GM12878 (cell line): ENCODE measurements at regions not wholly inside any gene's neighbourhood (a gene's known extent, or its start where the extent isn't known, plus 50 kb on each side); places are given as distances from the start of the nearest gene placed in this dataset.

Experiments used
- ATAC-seq: fragments of 200-7000 bp; cut with Tn5 transposase; 3 replicates; pipeline ENCODE4 v1.9.1; 2020; ENCODE audit warnings: mild to moderate bottlenecking, moderate library complexity
- BruUV-seq: library from RNA; stranded (reverse); fragments of 400-500 nt; replicated peaks from 2 replicates; lab custom pipeline; 2021; lab: Mats Ljungman, UMichigan
- CTCF ChIA-PET: fragments of 300-600 bp; sonication (Branson Sonifier 250); formaldehyde crosslinking; extraction: SDS; loops from one replicate; lab custom pipeline; 2021; ENCODE audit warnings: inconsistent platforms; lab: Yijun Ruan, JAX
- POLR2A ChIA-PET: fragments of 350-600 bp; formaldehyde crosslinking; extraction: SDS; loops from one replicate; lab custom pipeline; 2021; ENCODE audit warnings: inconsistent platforms; lab: Charles Lee
- RAD21 ChIA-PET: fragments of 300-600 bp; sonication (Branson Sonifier 250); formaldehyde crosslinking; loops from one replicate; lab custom pipeline; 2023; ENCODE audit warnings: antibody characterized with exemption; ENCODE audit not compliant: unreplicated experiment; lab: Charles Lee
- SMC1A ChIA-PET: fragments of 300-600 bp; sonication (Branson Sonifier 250); formaldehyde crosslinking; loops from one replicate; lab custom pipeline; 2023; ENCODE audit not compliant: unreplicated experiment, uncharacterized antibody; lab: Charles Lee
- DNase-seq: peaks from one replicate; pipeline ENCODE4 v3.0.0-alpha.2; 2011; ENCODE audit warnings: low read depth, low spot score
- FAIRE-seq: peaks from 3 replicates; lab custom pipeline; 2011; peaks lifted over from hg19 to GRCh38; lab: Jason Lieb, UNC
- H2AFZ ChIP-seq: 2 replicates; pipeline ENCODE4 v1.6.0; 2011; ENCODE audit warnings: low read depth, low read length, control low read depth; ENCODE audit not compliant: control insufficient read depth
- H3K27ac ChIP-seq: 2 replicates; pipeline ENCODE4 v1.5.1; 2011; ENCODE audit warnings: control low read depth; ENCODE audit not compliant: control insufficient read depth, insufficient read depth
- H3K27me3 ChIP-seq, 2 experiments: replicated peaks in 1 of 2; 2 replicates each; pipeline versions ENCODE4 v1.6.0 to v1.6.1; 2011; ENCODE audit warnings: low read length in 1 of 2; ENCODE audit not compliant: control insufficient read depth in 2 of 2, insufficient read depth in 2 of 2
- H3K36me3 ChIP-seq, 2 experiments: 2 replicates each; pipeline ENCODE4 v1.5.1; 2011; ENCODE audit warnings: low read length in 1 of 2; ENCODE audit not compliant: control insufficient read depth in 2 of 2, insufficient read depth in 2 of 2
- H3K4me1 ChIP-seq: 2 replicates; pipeline ENCODE4 v1.6.1; 2011; ENCODE audit warnings: mild to moderate bottlenecking, low read length, moderate library complexity, mixed read lengths; ENCODE audit not compliant: control insufficient read depth, insufficient read depth
- H3K4me2 ChIP-seq: 2 replicates; pipeline ENCODE4 v1.6.0; 2011; ENCODE audit warnings: control low read depth; ENCODE audit not compliant: control insufficient read depth, insufficient read depth
- H3K4me3 ChIP-seq: fragments of 200-600 bp; sonication (generic); 2 replicates; pipeline ENCODE4 v1.5.1; 2016
- H3K79me2 ChIP-seq: 2 replicates; pipeline ENCODE4 v1.6.0; 2011; ENCODE audit warnings: low read length; ENCODE audit not compliant: control insufficient read depth, insufficient read depth
- H3K9ac ChIP-seq: 2 replicates; pipeline ENCODE4 v1.8.0; 2011; ENCODE audit warnings: low read length, control low read depth, mixed read lengths; ENCODE audit not compliant: control insufficient read depth, insufficient read depth
- H3K9me3 ChIP-seq: replicated peaks from 3 replicates; pipeline ENCODE4 v1.5.1; 2011; ENCODE audit warnings: mild to moderate bottlenecking, low read length; ENCODE audit not compliant: control insufficient read depth, insufficient read depth
- H4K20me1 ChIP-seq: 2 replicates; pipeline ENCODE4 v1.6.0; 2011; ENCODE audit not compliant: control insufficient read depth, insufficient read depth
- BHLHE40 ChIP-seq, 2 experiments: fragments of 450-650 bp in 1 of 2; IDR thresholded peaks; 2 replicates each; pipeline ENCODE4 v1.6.1; 2011 to 2017; ENCODE audit warnings: low read depth in 2 of 2, borderline replicate concordance in 1 of 2, improper control_type of control experiment in 1 of 2, low read length in 1 of 2, mild to moderate bottlenecking in 1 of 2
- CBFB ChIP-seq: IDR thresholded peaks from 2 replicates; pipeline ENCODE4 v1.6.1; 2016; ENCODE audit warnings: antibody characterized with exemption, low read depth
- CBX5 ChIP-seq: sonication (generic); IDR thresholded peaks from 2 replicates; pipeline ENCODE4 v1.6.1; 2016; ENCODE audit warnings: low read depth, moderate library complexity, mild to moderate bottlenecking, inconsistent platforms
- CHD2 ChIP-seq: IDR thresholded peaks from 2 replicates; pipeline ENCODE4 v1.6.1; 2011; ENCODE audit warnings: low read depth, low read length, improper control_type of control experiment, borderline replicate concordance
- FOS ChIP-seq: IDR thresholded peaks from 3 replicates; pipeline ENCODE4 v1.6.1; 2011; ENCODE audit warnings: borderline replicate concordance; ENCODE audit not compliant: insufficient read length; ENCODE audit errors: extremely low read depth
- GABPA ChIP-seq: IDR thresholded peaks from 2 replicates; pipeline ENCODE4 v1.6.1; 2014; ENCODE audit warnings: antibody characterized with exemption, low read depth, mild to moderate bottlenecking, inconsistent platforms
- IKZF2 ChIP-seq, 2 experiments: fragments of 450-650 bp; IDR thresholded peaks; 2 replicates each; pipeline ENCODE4 v1.6.1; 2017; ENCODE audit warnings: mild to moderate bottlenecking in 2 of 2, moderate library complexity in 2 of 2
- LARP7 ChIP-seq: fragments of 450-650 bp; IDR thresholded peaks from 2 replicates; pipeline ENCODE4 v1.6.1; 2017; ENCODE audit warnings: mild to moderate bottlenecking
- NFYA ChIP-seq: IDR thresholded peaks from 2 replicates; pipeline ENCODE4 v1.6.1; 2011; ENCODE audit warnings: low read depth, mild to moderate bottlenecking, low read length, improper control_type of control experiment, borderline replicate concordance
- NFYB ChIP-seq: IDR thresholded peaks from 2 replicates; pipeline ENCODE4 v1.6.1; 2011; ENCODE audit warnings: low read depth, mild to moderate bottlenecking, low read length, improper control_type of control experiment, moderate library complexity; ENCODE audit not compliant: insufficient read depth
- PAX8 ChIP-seq: fragments of 450-650 bp; IDR thresholded peaks from 2 replicates; pipeline ENCODE4 v1.6.1; 2017; ENCODE audit warnings: mild to moderate bottlenecking, moderate library complexity
- RAD51 ChIP-seq: fragments of 450-650 bp; IDR thresholded peaks from 2 replicates; pipeline ENCODE4 v1.6.1; 2016; ENCODE audit warnings: moderate library complexity, mild to moderate bottlenecking, inconsistent platforms
- SREBF2 ChIP-seq: IDR thresholded peaks from 2 replicates; pipeline ENCODE4 v1.6.1; 2012; ENCODE audit warnings: mild to moderate bottlenecking, low read length
- TCF12 ChIP-seq: IDR thresholded peaks from 2 replicates; pipeline ENCODE4 v1.6.1; 2011; ENCODE audit warnings: low read depth, mild to moderate bottlenecking, low read length
- TCF7 ChIP-seq: IDR thresholded peaks from 2 replicates; pipeline ENCODE4 v1.6.1; 2014; ENCODE audit warnings: antibody characterized with exemption, borderline replicate concordance
- WGBS: methylation state at CpG from one replicate; pipeline ENCODE4 v1.1.6; 2016; ENCODE audit warnings: low lambda C conversion rate; ENCODE audit not compliant: insufficient replicate concordance, insufficient coverage; ENCODE audit errors: missing lambda C conversion rate; 5-methylcytosine and 5-hydroxymethylcytosine counted together
- in situ Hi-C: fragments of 300-500 bp; cut with MboI; formaldehyde crosslinking; loops from 9 replicates; pipeline ENCODE4 v1.14.3; 2018; ENCODE audit warnings: mixed read lengths
- intact Hi-C: fragments of 100-400 bp; cut with micrococcal nuclease; formaldehyde crosslinking; loops from one replicate; pipeline ENCODE4 v1.14.2; 2022; ENCODE audit not compliant: unreplicated experiment
- TF ChIP-seq, protein P1 (sequence below): fragments of 450-650 bp; IDR thresholded peaks from 2 replicates; pipeline ENCODE4 v1.6.1; 2017; ENCODE audit warnings: mild to moderate bottlenecking
- TF ChIP-seq, protein P2 (sequence below): fragments of 450-650 bp; IDR thresholded peaks from 2 replicates; pipeline ENCODE4 v1.6.1; 2016; ENCODE audit warnings: mild to moderate bottlenecking, moderate library complexity, borderline replicate concordance
- TF ChIP-seq, protein P3 (sequence below): IDR thresholded peaks from 2 replicates; pipeline ENCODE4 v1.6.1; 2011; ENCODE audit warnings: borderline replicate concordance, low read depth, mild to moderate bottlenecking, moderate library complexity, low read length; ENCODE audit not compliant: insufficient read depth, poor library complexity, severe bottlenecking
- TF ChIP-seq, protein P4 (sequence below): fragments of 450-650 bp; IDR thresholded peaks from 2 replicates; pipeline ENCODE4 v1.6.1; 2016; ENCODE audit warnings: mild to moderate bottlenecking

DNA sequence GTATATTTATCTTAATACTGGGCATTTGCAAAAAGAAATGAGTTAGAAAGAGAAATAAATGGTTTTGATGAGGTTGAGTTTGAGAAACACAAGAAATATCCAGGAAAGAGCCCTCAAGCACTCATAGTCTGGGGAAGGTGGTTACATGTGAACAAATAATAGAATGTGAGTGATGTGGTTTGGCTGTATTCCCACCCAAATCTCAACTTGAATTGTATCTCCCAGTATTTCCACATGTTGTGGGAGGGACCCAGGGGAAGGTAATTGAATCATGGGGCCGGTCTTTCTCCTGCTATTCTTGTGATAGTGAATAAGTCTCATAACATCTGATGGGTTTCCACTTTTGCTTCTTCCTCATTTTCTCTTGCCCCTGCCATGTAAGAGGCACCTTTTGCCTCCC, 334.1 kb downstream of the COL12A1 start:
- POLR2A ChIA-PET = no interaction called here
- no peak overlapping the region for H3K4me2 ChIP-seq
- no peak for TF ChIP-seq NFYA
- no peak for TF ChIP-seq SREBF2
- no peak for TF ChIP-seq PAX8
- TF ChIP-seq, protein P1, sequence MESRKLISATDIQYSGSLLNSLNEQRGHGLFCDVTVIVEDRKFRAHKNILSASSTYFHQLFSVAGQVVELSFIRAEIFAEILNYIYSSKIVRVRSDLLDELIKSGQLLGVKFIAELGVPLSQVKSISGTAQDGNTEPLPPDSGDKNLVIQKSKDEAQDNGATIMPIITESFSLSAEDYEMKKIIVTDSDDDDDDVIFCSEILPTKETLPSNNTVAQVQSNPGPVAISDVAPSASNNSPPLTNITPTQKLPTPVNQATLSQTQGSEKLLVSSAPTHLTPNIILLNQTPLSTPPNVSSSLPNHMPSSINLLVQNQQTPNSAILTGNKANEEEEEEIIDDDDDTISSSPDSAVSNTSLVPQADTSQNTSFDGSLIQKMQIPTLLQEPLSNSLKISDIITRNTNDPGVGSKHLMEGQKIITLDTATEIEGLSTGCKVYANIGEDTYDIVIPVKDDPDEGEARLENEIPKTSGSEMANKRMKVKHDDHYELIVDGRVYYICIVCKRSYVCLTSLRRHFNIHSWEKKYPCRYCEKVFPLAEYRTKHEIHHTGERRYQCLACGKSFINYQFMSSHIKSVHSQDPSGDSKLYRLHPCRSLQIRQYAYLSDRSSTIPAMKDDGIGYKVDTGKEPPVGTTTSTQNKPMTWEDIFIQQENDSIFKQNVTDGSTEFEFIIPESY = no peak
- TF ChIP-seq TCF7 = no peak
- TF ChIP-seq TCF12 = no peak
- TF ChIP-seq, protein P2, sequence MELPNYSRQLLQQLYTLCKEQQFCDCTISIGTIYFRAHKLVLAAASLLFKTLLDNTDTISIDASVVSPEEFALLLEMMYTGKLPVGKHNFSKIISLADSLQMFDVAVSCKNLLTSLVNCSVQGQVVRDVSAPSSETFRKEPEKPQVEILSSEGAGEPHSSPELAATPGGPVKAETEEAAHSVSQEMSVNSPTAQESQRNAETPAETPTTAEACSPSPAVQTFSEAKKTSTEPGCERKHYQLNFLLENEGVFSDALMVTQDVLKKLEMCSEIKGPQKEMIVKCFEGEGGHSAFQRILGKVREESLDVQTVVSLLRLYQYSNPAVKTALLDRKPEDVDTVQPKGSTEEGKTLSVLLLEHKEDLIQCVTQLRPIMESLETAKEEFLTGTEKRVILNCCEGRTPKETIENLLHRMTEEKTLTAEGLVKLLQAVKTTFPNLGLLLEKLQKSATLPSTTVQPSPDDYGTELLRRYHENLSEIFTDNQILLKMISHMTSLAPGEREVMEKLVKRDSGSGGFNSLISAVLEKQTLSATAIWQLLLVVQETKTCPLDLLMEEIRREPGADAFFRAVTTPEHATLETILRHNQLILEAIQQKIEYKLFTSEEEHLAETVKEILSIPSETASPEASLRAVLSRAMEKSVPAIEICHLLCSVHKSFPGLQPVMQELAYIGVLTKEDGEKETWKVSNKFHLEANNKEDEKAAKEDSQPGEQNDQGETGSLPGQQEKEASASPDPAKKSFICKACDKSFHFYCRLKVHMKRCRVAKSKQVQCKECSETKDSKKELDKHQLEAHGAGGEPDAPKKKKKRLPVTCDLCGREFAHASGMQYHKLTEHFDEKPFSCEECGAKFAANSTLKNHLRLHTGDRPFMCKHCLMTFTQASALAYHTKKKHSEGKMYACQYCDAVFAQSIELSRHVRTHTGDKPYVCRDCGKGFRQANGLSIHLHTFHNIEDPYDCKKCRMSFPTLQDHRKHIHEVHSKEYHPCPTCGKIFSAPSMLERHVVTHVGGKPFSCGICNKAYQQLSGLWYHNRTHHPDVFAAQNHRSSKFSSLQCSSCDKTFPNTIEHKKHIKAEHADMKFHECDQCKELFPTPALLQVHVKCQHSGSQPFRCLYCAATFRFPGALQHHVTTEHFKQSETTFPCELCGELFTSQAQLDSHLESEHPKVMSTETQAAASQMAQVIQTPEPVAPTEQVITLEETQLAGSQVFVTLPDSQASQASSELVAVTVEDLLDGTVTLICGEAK = no peak
- no peak for TF ChIP-seq NFYB
- TF ChIP-seq, protein P3, sequence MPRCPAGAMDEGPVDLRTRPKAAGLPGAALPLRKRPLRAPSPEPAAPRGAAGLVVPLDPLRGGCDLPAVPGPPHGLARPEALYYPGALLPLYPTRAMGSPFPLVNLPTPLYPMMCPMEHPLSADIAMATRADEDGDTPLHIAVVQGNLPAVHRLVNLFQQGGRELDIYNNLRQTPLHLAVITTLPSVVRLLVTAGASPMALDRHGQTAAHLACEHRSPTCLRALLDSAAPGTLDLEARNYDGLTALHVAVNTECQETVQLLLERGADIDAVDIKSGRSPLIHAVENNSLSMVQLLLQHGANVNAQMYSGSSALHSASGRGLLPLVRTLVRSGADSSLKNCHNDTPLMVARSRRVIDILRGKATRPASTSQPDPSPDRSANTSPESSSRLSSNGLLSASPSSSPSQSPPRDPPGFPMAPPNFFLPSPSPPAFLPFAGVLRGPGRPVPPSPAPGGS = no peak
- TF ChIP-seq RAD51 = no peak
- no peak for TF ChIP-seq LARP7
- TF ChIP-seq, protein P4, sequence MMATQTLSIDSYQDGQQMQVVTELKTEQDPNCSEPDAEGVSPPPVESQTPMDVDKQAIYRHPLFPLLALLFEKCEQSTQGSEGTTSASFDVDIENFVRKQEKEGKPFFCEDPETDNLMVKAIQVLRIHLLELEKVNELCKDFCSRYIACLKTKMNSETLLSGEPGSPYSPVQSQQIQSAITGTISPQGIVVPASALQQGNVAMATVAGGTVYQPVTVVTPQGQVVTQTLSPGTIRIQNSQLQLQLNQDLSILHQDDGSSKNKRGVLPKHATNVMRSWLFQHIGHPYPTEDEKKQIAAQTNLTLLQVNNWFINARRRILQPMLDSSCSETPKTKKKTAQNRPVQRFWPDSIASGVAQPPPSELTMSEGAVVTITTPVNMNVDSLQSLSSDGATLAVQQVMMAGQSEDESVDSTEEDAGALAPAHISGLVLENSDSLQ = no peak
- no peak for TF ChIP-seq BHLHE40 (IDR thresholded peaks at IDR 0.05; ENCODE audit: borderline replicate concordance in 1 of 2, low read depth in 2 of 2, low read length in 1 of 2)
- no peak for TF ChIP-seq CBFB
- no peak for TF ChIP-seq CHD2
- TF ChIP-seq IKZF2 (IDR thresholded peaks at IDR 0.05) = no peak
- no peak for TF ChIP-seq CBX5
- no peak for TF ChIP-seq FOS
- TF ChIP-seq GABPA = no peak

More for the DNA sequence above, 334.1 kb downstream of the COL12A1 start:
- SMC1A ChIA-PET = no interaction called here
- H3K4me3 ChIP-seq = no peak overlapping the region
- H3K79me2 ChIP-seq = no peaks in the 10 kb centered on the region
- no peak overlapping the region for H2AFZ ChIP-seq
- CTCF ChIA-PET = no interaction called here
- in situ Hi-C loops = no loop called here
- DNase-seq (no peak), FAIRE-seq (no peak), ATAC-seq (no peak)
- H3K9ac ChIP-seq = no peak overlapping the region
- H3K27me3 ChIP-seq = no peaks in the 10 kb centered on the region
- H3K9me3 ChIP-seq = no peaks in the 10 kb centered on the region
- 0% methylated on average over 1 of the region's 1 CpG for WGBS
- intact Hi-C loops = no loop called here
- H3K27ac ChIP-seq = no peak overlapping the region
- no TSS peak for BruUV-seq
- no peaks in the 10 kb centered on the region for H3K4me1 ChIP-seq
- RAD21 ChIA-PET = no interaction called here
- H3K36me3 ChIP-seq = no peaks in the 10 kb centered on the region
- no peaks in the 10 kb centered on the region for H4K20me1 ChIP-seq
